CMK (cell line): ENCODE measurements at regions not wholly inside any gene's neighbourhood (a gene's known extent, or its start where the extent isn't known, plus 50 kb on each side); places are given as distances from the start of the nearest gene placed in this dataset.
"Not testable (repeated sequence)": the region's sequence is repeated elsewhere in the genome, so short reads cannot be mapped to it uniquely, and the experiment has no call there.

Experiments used
- DNase-seq: peaks from one replicate; pipeline ENCODE4 v3.0.0-alpha.2; 2010; ENCODE audit warnings: low read depth

GRCh38 chr13:97520061-97520460, 86.1 kb downstream of the RAP2A start:
- DNase-seq, result no peak

- DNase-seq, result no peak
Observed at GRCh38 chr13:97520866-97521265, 86.9 kb downstream of the RAP2A start.

GRCh38 chr13:97521726-97522125, 87.8 kb downstream of the RAP2A start:
- DNase-seq, result no peak

GRCh38 chr13:97522243-97522642, 88.3 kb downstream of the RAP2A start:
- DNase-seq, result no peak

GRCh38 chr13:97526556-97526955, 92.6 kb downstream of the RAP2A start:
- no peak for DNase-seq

GRCh38 chr13:97528518-97528917, 94.5 kb downstream of the RAP2A start:
- DNase-seq, result no peak

- no peak for DNase-seq
Observed at GRCh38 chr13:97534540-97534939, 100.6 kb downstream of the RAP2A start.

- no peak for DNase-seq
Observed at GRCh38 chr13:97535614-97536013, 101.6 kb downstream of the RAP2A start.

- DNase-seq, result no peak
Observed at GRCh38 chr13:97537110-97537509, 103.1 kb downstream of the RAP2A start.

GRCh38 chr13:97538203-97538602, 104.2 kb downstream of the RAP2A start:
- DNase-seq, result no peak

GRCh38 chr13:97539651-97540610, 106.0 kb downstream of the RAP2A start:
- DNase-seq, result no peak

GRCh38 chr13:97540696-97541095, 106.7 kb downstream of the RAP2A start:
- no peak for DNase-seq

GRCh38 chr13:97542102-97542685, 108.2 kb downstream of the RAP2A start:
- no peak for DNase-seq

- DNase-seq, result no peak
Observed at GRCh38 chr13:97544031-97544765, 110.2 kb downstream of the RAP2A start.

- DNase-seq, result not testable (repeated sequence)
Observed at GRCh38 chr13:97544971-97545499, 111.1 kb downstream of the RAP2A start.

GRCh38 chr13:97548138-97548537, 114.2 kb downstream of the RAP2A start:
- no peak for DNase-seq

GRCh38 chr13:97548711-97549110, 114.7 kb downstream of the RAP2A start:
- no peak for DNase-seq

GRCh38 chr13:97549201-97549600, 115.2 kb downstream of the RAP2A start:
- DNase-seq, result no peak

- DNase-seq, result no peak
Observed at GRCh38 chr13:97554496-97554895, 120.5 kb downstream of the RAP2A start.

- DNase-seq, result no peak
Observed at GRCh38 chr13:97555034-97555433, 121.1 kb downstream of the RAP2A start.

GRCh38 chr13:97559030-97559429, 125.1 kb downstream of the RAP2A start:
- no peak for DNase-seq

- no peak for DNase-seq
Observed at GRCh38 chr13:97559981-97560380, 126.0 kb downstream of the RAP2A start.

GRCh38 chr13:97561182-97561581, 127.2 kb downstream of the RAP2A start:
- no peak for DNase-seq
